ENCODE measurements at regions not wholly inside any gene's neighbourhood (a gene's known extent, or its start where the extent isn't known, plus 50 kb on each side); places are given as distances from the start of the nearest gene placed in this dataset.

DNA sequence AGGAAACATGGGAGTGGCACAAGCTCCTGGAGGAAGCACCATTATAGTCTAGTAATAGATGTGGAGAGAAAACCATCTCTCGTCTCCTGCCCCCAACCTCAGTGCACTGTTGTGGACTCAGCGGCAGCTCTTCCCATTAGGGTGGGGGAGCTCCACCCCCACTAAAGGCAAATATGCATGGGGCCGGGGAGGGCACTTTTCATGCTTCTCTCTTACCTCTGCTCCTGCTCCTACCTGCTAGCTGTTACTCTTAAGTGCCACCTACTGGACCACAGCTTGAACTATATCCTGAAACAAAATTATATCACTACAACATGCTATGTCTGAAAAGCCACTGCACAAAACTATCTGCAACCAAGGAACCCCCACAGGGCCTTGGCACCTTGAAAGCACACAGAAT lies 112.6 kb upstream of the DACH1 start:
- TF ChIP-seq, protein P1, sequence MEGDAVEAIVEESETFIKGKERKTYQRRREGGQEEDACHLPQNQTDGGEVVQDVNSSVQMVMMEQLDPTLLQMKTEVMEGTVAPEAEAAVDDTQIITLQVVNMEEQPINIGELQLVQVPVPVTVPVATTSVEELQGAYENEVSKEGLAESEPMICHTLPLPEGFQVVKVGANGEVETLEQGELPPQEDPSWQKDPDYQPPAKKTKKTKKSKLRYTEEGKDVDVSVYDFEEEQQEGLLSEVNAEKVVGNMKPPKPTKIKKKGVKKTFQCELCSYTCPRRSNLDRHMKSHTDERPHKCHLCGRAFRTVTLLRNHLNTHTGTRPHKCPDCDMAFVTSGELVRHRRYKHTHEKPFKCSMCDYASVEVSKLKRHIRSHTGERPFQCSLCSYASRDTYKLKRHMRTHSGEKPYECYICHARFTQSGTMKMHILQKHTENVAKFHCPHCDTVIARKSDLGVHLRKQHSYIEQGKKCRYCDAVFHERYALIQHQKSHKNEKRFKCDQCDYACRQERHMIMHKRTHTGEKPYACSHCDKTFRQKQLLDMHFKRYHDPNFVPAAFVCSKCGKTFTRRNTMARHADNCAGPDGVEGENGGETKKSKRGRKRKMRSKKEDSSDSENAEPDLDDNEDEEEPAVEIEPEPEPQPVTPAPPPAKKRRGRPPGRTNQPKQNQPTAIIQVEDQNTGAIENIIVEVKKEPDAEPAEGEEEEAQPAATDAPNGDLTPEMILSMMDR (IDR thresholded peaks at IDR 0.05; ENCODE audit: low read length): peak; percentile 51
- no peak for TF ChIP-seq EZH2 (IDR thresholded peaks at IDR 0.05; ENCODE audit: borderline replicate concordance, low read length)

Data from OCI-LY1 (cell line).